Adrenal gland (tissue), 9 donors: ENCODE measurements at regions not wholly inside any gene's neighbourhood (a gene's known extent, or its start where the extent isn't known, plus 50 kb on each side); places are given as distances from the start of the nearest gene placed in this dataset.
A peak's percentile ranks its signal among the peaks of the same experiment; 100 is the strongest.

Source experiments
- DNase-seq, 7 donors: peaks; one replicate each; pipeline ENCODE4 v3.0.0-alpha.2; 2019 to 2020
- H3K27ac ChIP-seq, 5 donors: fragments of 200-600 bp; sonication (generic) in 4 of 5; 1 replicate in 3 of 5; 2 replicates in 2 of 5; pipeline versions ENCODE4 v1.5.1 to v1.8.0; 2016 to 2020; ENCODE audit warnings: mild to moderate bottlenecking in 1 of 5
- H3K27me3 ChIP-seq: fragments of 200-600 bp; 2 replicates; pipeline ENCODE4 v1.8.0; 2021
- H3K36me3 ChIP-seq, 2 donors: fragments of 200-600 bp; replicated peaks in 1 of 2; 1 replicate in 1 of 2; 2 replicates in 1 of 2; pipeline versions ENCODE4 v1.5.1 to v1.8.0; 2018 to 2022
- H3K4me1 ChIP-seq, 2 donors: fragments of 200-600 bp; replicated peaks in 1 of 2; 1 replicate in 1 of 2; 2 replicates in 1 of 2; pipeline versions ENCODE4 v1.5.1 to v1.8.0; 2018 to 2021
- H3K4me3 ChIP-seq, 4 donors: fragments of 200-600 bp; sonication (generic) in 3 of 4; one replicate each; pipeline ENCODE4 v1.5.1; 2016 to 2018
- H3K9me3 ChIP-seq, 3 donors: fragments of 200-600 bp; sonication (generic) in 1 of 3; replicated peaks in 1 of 3; 1 replicate in 2 of 3; 2 replicates in 1 of 3; pipeline versions ENCODE4 v1.5.1 to v1.8.0; 2016 to 2021
- POLR2A ChIP-seq, 2 donors: fragments of 450-650 bp; IDR thresholded peaks; one replicate each; pipeline ENCODE4 v1.6.1; 2017; ENCODE audit warnings: antibody characterized with exemption in 2 of 2, mild to moderate bottlenecking in 2 of 2, moderate library complexity in 1 of 2
- WGBS, 4 donors: extraction: QIAGEN DNeasy Blood & Tissue Kit in 2 of 4; methylation state at CpG; one replicate each; pipeline versions ENCODE4 v1.1.5 to v1.1.7; 2013 to 2017; 5-methylcytosine and 5-hydroxymethylcytosine counted together
- intact Hi-C, 2 donors: fragments of 100-400 bp; cut with DNase I; formaldehyde crosslinking; loops; one replicate each; pipeline versions ENCODE4 v1.14.1 to v1.15.0; 2022 to 2023
- TF ChIP-seq, protein P1 (sequence below), 6 experiments: fragments of 450-650 bp in 4 of 6; fragments of 200-600 bp in 2 of 6; sonication (generic) in 1 of 6; IDR thresholded peaks; 1 replicate in 5 of 6; 2 replicates in 1 of 6; pipeline versions ENCODE4 v1.5.1 to v1.8.0; 2016 to 2021; ENCODE audit warnings: antibody characterized with exemption in 6 of 6, mild to moderate bottlenecking in 2 of 6, moderate library complexity in 1 of 6
- donor health status: healthy with polysubstance abuse.
- donor health status: Bipolar disorder and iron deficiency.
- donor health status: DM: yes; HTN: yes; CAD: no.
- donor health status: DM: no; HTN: no; CAD: no.
- donor health status: DM: no; HTN: no; CAD: no.

- Histone ChIP-seq H3K4me3 (no peak overlapping the region), H3K9me3 (no peaks in the 10 kb centered on the region), H3K36me3 (no peaks in the 10 kb centered on the region), H3K27ac (no peak overlapping the region), H3K27me3 (no peaks in the 10 kb centered on the region), H3K4me1 (peaks cover 0 to 9% of the 10 kb centered on the region in 2 donors)
- intact Hi-C loops: no loop called here
- TF ChIP-seq, protein P1, sequence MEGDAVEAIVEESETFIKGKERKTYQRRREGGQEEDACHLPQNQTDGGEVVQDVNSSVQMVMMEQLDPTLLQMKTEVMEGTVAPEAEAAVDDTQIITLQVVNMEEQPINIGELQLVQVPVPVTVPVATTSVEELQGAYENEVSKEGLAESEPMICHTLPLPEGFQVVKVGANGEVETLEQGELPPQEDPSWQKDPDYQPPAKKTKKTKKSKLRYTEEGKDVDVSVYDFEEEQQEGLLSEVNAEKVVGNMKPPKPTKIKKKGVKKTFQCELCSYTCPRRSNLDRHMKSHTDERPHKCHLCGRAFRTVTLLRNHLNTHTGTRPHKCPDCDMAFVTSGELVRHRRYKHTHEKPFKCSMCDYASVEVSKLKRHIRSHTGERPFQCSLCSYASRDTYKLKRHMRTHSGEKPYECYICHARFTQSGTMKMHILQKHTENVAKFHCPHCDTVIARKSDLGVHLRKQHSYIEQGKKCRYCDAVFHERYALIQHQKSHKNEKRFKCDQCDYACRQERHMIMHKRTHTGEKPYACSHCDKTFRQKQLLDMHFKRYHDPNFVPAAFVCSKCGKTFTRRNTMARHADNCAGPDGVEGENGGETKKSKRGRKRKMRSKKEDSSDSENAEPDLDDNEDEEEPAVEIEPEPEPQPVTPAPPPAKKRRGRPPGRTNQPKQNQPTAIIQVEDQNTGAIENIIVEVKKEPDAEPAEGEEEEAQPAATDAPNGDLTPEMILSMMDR (IDR thresholded peaks at IDR 0.05): no peak
- no peak for TF ChIP-seq POLR2A (IDR thresholded peaks at IDR 0.05)
- no peak for DNase-seq
Measured at GRCh38 chr3:151544164-151544548, 83.3 kb upstream of the IGSF10 start.

DNA sequence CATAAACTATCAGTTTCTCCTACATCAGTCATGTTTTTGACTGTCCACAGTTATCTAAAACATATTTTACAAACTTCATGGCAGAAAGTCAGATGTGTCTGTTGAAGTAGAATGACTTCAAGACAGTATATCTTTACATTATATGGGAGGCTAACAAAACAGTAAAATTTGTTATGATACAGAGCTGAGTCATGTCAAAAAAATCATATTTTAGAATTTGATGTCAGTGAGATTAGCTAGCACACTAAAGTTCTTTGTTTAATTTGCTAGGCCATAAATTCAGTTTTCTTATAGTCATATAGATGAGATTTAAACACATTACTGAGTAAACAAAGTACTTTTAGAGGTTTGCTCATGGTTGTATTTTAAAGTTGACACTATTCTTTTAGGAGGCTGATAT is 80.3 kb upstream of the IGSF10 start:
- intact Hi-C loops: no loop called here

DNA sequence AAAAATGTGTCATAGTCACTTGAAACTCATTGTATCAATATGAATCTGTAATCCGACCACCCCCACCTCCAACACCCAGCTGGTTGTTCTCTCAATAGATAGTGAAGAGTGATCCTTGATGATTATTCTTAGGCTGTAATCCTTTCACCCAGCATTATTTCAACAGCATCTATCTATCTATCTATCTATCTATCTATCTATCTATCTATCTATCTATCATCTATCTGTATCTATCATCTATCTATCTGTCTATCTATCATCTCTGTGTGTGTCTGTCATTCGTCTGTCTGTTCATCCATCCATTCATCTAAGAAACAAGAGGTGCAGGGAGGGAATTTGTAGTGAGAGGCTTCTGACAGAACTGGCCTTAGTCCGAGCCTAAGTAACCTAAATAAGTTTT is 78.7 kb upstream of the IGSF10 start:
- intact Hi-C loops: no loop called here
- 78 to 92% (median 87%) methylated on average over 3 of the region's 3 CpGs for WGBS, 4 donors
- H3K27ac ChIP-seq: peak overlapping the region in 1 of 5 donors; percentile 28
- no peaks in the 10 kb centered on the region for H3K36me3 ChIP-seq
- no peak for DNase-seq
- H3K4me3 ChIP-seq: no peak overlapping the region
- H3K27me3 ChIP-seq: no peaks in the 10 kb centered on the region
- no peaks in the 10 kb centered on the region for H3K4me1 ChIP-seq
- no peaks in the 10 kb centered on the region for H3K9me3 ChIP-seq
- TF ChIP-seq, protein P1 (IDR thresholded peaks at IDR 0.05): no peak
- TF ChIP-seq POLR2A (IDR thresholded peaks at IDR 0.05): no peak

More for the DNA sequence above, 80.3 kb upstream of the IGSF10 start:
- Histone ChIP-seq H3K4me1 (peaks cover 0 to 9% of the 10 kb centered on the region in 2 donors), H3K27me3 (no peaks in the 10 kb centered on the region), H3K36me3 (no peaks in the 10 kb centered on the region), H3K4me3 (no peak overlapping the region), H3K9me3 (no peaks in the 10 kb centered on the region), H3K27ac (no peak overlapping the region)
- TF ChIP-seq POLR2A (IDR thresholded peaks at IDR 0.05): no peak
- TF ChIP-seq, protein P1 (IDR thresholded peaks at IDR 0.05): no peak
- DNase-seq: no peak

DNA sequence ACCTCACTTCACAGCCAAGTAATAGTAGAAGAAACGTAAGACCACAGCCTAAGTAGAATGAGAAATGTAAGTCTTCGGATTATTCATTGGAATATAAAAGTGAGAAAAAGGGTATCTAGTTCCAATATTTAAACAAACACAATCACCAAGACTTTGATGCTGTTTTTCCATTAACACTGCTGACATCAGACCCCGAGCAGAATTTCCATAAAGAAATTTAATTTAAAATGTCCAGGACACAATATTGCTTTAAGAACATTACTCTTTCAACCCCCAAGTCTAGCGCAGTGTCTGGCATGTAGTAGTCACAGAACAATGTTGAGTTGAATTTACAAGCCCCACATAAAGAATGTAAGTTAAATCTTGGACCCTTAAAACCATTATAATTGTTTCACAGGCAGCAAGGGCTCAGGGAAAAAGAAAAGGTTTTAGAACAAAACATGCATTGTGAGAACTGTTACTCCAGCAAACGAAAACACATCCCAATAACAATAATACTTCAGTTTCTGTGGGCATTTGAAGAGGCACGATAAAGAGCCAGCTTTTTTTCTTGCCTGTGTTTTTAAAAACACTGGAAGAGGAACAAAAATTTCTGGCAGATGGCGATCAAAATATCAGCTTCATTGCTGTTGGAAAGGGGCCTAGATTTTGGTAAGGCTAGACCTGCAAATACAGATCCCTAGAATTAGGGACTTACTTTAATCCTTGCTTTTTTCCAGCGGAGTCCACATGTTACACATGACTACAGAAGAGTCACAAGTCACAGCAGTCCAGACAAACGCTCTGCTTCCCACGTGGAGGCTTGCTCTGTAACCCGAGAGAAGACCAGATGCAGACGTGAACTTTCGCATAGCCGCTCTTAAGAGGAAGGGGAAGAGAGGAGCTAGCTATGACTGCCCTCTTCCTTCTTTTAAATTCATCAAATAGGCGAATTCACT is 77.9 kb upstream of the IGSF10 start:
- TF ChIP-seq, protein P1 (IDR thresholded peaks at IDR 0.05): no peak
- TF ChIP-seq POLR2A (IDR thresholded peaks at IDR 0.05): no peak
- Histone ChIP-seq H3K4me1 (no peaks in the 10 kb centered on the region), H3K27ac (peak overlapping the region in 1 of 5 donors; percentile 28), H3K27me3 (no peaks in the 10 kb centered on the region), H3K36me3 (no peaks in the 10 kb centered on the region), H3K9me3 (no peaks in the 10 kb centered on the region), H3K4me3 (no peak overlapping the region)
- intact Hi-C loops: no loop called here
- 53 to 68% (median 60%) methylated on average over 15 of the region's 15 CpGs for WGBS, 4 donors
- DNase-seq: peak in 1 of 7 donors; percentile 63
